Astrocyte (in vitro differentiated cells and primary cell): ENCODE measurements at regions not wholly inside any gene's neighbourhood (a gene's known extent, or its start where the extent isn't known, plus 50 kb on each side); places are given as distances from the start of the nearest gene placed in this dataset.

Source experiments
- EZH2 ChIP-seq: IDR thresholded peaks from 2 replicates; pipeline ENCODE4 v1.6.1; 2012; ENCODE audit warnings: mild to moderate bottlenecking, low read length, inconsistent platforms; ENCODE audit not compliant: insufficient read depth
- TF ChIP-seq, protein P1 (sequence below): IDR thresholded peaks from 2 replicates; pipeline ENCODE4 v1.5.1; 2011; ENCODE audit warnings: low read depth, mild to moderate bottlenecking, inconsistent platforms, low read length, moderate library complexity; ENCODE audit not compliant: insufficient read depth

DNA sequence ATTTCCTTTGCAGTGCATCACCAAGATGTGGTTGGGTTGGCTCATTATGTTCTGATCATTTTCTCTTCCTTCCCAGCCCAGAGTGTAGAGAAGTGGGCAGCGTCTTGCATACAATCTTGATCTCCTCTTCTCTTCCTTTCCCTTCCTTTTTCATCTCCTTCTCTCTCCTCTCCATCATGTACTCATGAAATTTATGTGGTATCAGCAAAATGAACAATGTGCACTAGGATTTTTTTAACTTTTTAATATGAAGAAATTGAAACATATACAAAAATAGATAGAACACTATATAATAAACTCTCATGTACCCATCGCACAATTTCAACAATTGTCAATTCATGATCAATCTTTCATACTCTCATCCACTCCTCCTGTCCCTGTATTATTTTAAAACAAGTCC lies 593.5 kb downstream of the BCOR start:
- TF ChIP-seq, protein P1, sequence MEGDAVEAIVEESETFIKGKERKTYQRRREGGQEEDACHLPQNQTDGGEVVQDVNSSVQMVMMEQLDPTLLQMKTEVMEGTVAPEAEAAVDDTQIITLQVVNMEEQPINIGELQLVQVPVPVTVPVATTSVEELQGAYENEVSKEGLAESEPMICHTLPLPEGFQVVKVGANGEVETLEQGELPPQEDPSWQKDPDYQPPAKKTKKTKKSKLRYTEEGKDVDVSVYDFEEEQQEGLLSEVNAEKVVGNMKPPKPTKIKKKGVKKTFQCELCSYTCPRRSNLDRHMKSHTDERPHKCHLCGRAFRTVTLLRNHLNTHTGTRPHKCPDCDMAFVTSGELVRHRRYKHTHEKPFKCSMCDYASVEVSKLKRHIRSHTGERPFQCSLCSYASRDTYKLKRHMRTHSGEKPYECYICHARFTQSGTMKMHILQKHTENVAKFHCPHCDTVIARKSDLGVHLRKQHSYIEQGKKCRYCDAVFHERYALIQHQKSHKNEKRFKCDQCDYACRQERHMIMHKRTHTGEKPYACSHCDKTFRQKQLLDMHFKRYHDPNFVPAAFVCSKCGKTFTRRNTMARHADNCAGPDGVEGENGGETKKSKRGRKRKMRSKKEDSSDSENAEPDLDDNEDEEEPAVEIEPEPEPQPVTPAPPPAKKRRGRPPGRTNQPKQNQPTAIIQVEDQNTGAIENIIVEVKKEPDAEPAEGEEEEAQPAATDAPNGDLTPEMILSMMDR: no peak
- TF ChIP-seq EZH2: no peak
